ENCODE measurements at regions not wholly inside any gene's neighbourhood (a gene's known extent, or its start where the extent isn't known, plus 50 kb on each side); places are given as distances from the start of the nearest gene placed in this dataset.
"Not testable (repeated sequence)": the region's sequence is repeated elsewhere in the genome, so short reads cannot be mapped to it uniquely, and the experiment has no call there.

DNA sequence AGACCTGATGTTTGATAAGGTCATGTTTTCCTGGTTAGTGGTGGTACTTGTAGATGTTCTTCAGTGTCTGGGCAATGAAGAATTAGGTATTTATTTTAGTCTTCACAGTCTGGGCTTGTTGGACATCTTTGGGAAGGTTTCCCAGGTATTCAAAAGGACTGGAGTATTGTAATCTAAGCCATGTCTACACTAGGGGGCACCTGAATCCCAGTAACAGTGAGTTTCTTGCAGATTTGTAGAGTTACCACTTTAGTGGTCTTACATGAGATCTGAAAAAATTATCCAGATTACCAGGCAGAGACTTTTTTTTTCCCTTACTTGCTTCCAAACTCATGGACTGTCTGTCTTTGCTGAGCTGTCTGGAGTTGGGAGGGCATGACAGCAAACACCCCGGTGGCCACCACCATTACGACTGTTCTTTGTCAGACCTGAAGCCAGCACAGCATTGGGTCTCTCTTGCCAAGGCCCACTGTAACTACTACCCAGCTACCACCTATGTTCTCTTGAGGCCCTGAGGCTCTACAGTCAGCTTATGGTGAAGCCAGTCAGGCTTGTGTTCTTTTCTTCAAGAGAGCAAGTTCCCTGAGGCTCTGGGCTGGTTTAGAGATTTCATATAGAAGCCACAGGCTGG lies 820.7 kb upstream of the FBXO33 start:
- DNase-seq (ENCODE audit: low read depth): no peak

DNA sequence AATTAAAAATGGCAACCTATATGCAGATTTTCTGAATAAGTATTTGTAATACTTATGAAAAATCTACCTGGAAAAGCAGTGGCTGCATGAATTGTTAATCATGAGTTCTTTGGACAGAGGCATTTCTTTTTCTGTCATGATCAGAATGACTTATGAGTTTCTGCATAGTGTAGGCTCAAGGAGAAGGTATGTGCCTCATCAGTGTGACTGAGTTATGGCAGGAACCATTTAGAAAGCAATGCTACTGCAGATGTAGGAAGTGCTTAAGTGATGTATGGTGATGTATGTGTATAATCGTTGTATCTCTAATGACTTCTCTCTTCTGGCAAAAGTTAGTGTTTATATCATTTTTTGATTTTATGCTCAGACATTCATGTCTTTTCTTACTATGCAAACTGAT lies 816.4 kb upstream of the FBXO33 start:
- DNase-seq (ENCODE audit: low read depth): no peak

DNA sequence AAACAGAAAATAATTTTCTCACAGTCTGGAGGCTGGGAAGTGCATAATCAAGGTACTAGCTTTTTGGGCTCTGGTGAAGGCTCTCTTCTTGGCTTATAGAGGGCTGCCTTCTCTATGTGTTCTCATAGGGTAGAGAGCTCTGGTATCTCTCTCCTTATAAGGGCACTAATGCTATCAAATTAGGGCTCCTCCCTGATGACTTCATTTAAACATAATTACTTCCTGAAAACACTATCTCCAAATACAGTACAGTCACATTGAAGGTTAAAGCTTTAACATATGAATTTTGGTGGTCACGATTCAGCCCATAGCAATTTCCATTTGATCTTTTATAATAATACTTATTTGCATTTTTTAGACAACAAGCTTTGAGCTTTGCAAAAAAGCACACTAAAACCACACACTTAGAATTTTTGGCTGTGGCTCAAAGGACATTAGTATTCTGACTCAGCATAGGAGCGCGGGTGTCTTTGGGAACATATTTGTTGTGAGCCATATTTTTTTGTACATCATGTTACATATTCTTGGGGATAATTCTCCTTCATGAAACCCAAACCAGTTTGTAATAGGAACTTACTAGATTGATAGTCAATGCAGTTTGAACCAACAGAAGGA lies 808.1 kb upstream of the FBXO33 start:
- no peak for DNase-seq (ENCODE audit: low read depth)

DNA sequence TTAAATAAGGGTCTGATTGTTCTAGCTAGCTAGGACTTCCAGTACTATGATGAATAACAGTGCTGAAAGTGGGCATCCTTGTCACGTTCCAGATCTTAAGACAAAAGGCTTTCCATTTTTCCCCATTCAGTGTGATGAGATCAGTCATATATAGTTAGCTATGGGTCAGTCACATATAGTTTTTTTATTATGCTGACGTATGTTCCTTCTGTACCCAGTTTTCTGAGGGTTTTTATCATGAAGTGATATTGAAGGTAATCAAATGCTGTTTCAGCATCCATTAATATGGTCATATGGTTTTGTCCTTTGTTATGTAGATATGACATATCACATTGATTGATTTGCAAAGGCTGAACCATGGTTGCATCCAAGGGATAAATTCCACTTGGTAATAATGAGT lies 800.1 kb upstream of the FBXO33 start:
- DNase-seq (ENCODE audit: low read depth): no peak

DNA sequence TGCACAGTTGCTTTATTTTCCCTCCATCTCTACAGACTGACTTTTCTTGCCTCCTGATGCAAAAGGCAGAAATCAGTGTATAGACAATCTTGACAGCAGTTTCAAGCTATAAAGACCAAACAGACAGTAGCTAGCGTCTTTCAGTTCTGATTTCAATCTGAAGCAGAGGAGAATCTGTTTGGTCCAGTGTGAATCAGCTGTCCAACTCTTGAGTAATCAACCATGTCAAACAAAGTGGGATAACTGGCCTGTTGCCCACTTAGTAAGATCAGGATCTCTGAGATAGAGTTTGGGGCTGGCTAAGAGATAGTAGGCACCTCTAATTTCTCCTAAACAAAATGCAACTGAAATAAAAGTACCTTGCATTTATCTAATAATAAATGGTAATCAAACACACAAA lies 797.4 kb upstream of the FBXO33 start:
- no peak for DNase-seq (ENCODE audit: low read depth)

DNA sequence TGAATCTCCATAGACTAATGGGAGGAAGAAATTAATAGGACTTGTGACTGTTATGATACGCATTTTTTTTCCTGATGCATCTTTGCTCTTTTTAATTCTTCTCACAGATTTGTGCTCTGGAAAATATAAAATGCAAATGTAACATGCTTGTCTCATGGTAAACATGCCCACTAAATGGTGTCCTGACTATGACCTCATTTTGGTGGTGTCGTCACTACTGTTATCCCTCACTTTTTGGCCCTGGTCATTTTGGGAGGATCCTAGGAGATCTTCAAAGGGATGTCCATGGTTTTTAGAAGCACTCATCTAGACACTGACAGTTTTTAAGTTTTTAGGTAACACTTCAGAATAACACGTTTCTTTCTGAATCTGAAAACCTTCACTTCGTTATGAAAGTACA lies 790.8 kb upstream of the FBXO33 start:
- DNase-seq (ENCODE audit: low read depth): no peak

DNA sequence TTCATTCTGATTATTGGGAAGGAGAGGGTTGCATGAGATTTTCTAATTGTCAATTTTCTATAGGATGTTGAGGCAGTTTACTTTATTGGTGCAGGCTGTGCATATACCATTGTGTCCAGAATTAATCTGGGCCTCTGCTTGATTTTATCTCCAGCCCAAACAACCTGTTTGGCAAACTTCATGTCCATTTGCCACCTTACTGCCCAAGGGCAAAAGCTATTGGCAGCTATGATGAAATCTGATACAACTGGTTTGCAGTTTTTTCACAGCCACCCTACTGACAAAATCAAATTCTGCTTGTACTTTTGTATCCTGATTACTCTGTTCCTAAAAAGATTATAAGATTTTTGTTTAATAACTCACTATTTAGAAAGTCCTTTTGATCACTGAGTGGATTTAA lies 789.2 kb upstream of the FBXO33 start:
- no peak for DNase-seq (ENCODE audit: low read depth)

DNA sequence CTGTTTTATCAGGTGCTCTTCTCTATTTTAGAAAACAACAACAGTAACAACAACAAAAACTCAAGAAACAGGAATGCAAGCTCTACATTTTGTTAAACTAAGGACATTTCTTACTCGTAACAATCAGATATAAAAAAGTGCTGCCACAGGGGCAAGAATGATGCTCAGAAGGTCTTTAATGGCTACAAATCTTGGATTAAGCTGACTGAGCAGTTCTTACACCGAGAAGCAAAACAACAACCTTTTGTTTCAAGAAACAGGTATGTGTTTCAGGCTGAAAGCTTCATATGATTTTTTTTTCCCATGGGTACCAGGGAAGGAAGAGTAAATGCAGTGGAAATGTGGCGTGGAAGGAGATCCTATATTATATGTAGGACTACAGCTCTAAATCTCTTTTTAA lies 786.8 kb upstream of the FBXO33 start:
- DNase-seq (ENCODE audit: low read depth): no peak

DNA sequence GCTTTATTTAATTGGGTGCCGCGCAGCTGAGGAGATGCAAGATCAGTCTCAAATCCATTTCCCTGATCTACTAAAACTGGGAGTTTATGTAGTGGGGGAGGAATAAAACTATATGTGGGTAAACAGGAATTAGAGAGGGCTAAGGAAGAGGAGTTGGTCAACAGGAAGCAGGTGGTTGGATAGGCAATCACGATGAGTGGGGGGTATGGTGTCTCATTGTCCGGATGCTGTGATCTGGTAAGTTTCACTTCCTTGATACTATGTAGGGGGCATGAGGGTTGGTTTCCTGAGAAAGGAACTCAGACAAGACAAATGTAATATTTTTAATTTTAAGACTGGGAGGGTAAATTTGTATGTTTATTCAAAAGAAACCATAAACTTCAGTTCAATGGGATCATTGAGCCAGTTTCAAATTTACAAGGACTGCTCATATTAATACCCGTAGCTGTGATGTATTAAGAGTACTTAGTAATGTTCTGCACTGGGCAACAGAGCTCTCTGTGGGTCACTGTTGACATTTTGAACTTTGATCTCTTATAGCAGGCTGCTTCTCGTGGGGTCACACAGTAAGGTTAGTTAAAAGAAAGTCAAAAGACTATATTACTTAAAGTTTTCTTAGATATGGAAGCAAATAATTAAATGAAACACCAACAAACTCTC lies 786.2 kb upstream of the FBXO33 start:
- DNase-seq (ENCODE audit: low read depth): no peak

DNA sequence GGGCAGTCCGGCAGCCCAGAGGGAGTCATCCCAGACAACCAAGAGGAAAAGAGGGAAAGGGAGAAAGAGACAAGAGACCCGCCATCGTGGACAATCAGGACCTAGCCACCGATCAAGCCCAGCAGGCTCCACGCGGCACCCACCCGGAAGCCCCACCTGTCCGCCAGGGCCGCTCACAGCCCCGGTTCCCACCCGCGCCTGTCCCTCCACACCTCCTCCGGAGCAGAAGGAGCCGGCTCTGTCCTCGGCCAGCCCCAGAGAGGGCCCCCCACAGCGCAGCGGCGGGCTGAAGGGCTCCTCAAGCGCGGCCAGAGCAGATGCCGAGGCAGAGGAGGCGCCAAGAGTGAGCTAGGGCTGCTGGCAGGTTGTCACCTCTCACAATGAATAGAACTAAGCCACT lies 784.7 kb upstream of the FBXO33 start:
- DNase-seq (ENCODE audit: low read depth): no peak

DNA sequence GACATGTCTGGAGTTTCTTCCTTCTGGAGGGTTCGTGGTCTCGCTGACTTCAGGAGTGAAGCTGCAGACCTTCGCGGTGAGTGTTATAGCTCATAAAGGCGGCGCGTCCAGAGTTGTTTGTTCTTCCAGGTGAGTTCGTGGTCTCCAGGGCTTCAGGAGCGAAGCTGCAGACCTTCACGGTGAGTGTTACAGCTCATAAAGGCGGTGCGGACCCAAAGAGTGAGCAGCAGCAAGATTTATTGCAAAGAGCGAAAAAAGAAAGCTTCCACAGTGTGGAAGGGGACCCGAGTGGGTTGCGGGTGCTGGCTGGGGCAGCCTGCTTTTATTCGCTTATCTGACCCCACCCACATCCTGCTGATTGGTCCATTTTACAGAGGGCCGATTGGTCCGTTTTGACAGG lies 784.2 kb upstream of the FBXO33 start:
- not testable (repeated sequence) for DNase-seq (ENCODE audit: low read depth)

DNA sequence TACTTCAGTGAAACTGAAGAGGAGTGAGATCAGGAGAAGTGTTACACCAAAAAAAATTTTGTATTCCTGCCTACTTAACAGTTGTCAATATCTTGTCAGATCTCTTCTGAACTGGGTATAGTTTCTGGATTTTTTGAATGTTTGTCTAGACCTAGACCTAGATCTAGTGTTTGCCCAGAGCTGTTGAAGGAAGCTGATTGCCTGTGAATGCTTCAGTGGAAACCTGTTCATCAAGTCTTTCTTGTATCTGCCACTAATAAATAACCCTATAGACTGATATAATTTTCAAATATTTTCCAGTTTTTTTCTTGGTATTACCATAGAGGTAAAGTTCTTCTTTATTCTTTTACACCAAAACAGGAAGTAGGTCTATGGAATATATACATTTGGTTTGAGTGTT lies 781.5 kb upstream of the FBXO33 start:
- no peak for DNase-seq (ENCODE audit: low read depth)

DNA sequence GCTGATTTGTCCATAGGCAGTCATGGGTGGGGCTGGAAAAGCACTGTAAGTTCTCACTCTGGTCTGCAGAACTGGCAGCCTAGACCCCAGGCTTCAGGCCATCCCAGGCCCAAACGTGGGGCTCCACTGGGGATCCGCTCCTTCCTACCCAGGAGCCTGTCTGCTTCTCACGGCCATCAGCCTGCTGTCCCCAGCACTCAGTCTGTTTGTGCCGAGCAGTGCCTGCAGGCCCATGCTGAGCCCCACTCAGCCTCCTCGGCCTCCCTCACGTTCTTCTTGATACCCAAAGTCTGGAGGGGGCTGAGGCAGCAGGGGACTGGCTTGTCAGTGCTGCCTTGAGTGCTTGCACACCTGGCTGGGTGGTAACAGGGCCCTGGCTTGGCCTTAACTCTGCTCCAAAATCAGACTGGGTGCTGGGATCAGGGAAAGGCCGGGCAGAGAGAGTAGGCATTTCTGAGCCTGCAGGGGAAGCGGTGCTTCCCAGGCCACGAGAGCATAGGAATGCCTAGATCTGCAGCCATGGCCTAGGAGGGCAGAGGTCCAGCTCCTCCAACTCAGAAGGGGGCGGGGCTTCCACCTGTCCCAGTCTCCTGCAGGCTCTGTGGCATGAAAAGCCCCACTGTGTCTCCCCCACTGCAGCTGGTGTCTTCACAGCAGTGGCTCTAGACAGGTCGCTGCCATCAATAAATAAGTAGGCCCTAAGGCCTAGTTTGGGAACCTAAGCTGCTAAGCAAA lies 772.4 kb upstream of the FBXO33 start:
- DNase-seq (ENCODE audit: low read depth): no peak

DNA sequence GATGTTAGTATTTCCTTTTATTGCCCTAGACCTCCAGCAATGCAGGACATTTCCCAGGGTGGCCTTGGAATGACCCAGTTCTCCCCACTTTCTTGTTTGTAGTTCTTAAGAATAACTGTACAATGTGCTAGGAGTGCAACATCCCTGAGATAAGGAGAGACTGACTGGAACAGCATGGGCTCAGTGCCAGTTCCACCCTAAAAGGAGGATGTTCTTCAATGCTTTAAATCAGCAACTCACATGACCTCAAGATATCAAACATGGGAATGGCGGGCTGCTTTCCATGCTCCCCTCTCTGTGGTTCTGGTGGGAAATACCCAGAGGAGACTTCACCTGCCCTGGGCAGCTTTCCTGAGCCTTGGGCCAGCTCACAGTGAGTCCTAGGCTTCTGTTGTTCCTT lies 766.9 kb upstream of the FBXO33 start:
- DNase-seq (ENCODE audit: low read depth): no peak

DNA sequence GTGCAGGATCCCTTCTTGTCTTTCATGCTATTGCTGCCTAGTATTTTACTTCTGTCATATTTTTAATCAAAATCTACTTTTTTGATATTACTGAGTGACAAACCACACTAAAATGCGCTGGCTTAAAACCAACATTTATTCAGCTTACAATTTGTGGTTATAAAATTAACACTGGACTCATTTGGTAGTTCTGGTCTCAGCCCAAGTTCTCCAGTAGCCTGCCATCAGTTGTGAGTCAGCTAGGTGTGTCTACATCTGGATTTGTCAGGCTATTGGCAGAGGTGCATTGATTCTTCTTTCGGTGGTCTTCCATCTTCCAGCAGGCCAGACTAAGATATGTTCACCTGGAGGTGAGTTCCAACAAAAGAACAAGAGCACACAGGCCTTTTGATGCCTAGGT lies 765.1 kb upstream of the FBXO33 start:
- DNase-seq (ENCODE audit: low read depth): no peak

DNA sequence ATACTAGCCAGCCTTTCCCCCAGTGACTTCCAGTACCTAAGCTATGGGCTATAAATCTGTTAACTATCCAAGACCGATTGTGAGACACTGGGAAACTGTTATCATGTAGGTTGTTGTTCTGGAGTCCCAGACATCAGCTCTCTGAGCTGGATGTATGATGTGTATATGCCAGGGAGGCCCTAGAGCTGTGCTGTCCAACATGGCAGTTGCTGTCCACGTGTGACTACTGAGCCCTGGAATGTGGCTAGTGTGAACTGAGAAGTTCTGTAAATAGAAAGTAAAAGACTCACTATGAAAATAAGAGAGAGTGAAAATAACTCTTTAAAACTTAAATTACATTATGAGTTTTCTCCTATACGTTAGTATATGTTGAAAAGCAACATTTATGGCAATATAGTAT lies 755.8 kb upstream of the FBXO33 start:
- DNase-seq (ENCODE audit: low read depth): no peak

DNA sequence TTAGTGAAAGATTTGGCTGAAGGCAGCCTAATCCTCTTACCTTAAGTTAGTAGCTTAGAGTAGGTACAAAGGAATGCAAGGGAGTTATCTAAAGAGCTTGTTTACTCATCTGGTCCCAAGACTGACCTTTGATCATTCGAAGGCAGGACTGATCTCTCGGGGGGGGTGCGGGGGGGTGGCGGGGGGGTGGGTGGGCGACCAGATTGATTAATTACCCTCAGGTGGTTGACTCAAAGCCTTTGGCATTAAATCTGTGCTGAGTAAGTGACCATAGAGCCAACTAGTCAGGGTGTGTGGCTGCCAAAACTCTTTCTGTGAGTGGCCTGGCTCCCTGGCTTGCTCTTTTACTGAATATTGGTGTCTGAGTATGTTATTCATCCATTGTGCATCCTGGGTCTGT lies 731.9 kb upstream of the FBXO33 start:
- no peak for DNase-seq (ENCODE audit: low read depth)

DNA sequence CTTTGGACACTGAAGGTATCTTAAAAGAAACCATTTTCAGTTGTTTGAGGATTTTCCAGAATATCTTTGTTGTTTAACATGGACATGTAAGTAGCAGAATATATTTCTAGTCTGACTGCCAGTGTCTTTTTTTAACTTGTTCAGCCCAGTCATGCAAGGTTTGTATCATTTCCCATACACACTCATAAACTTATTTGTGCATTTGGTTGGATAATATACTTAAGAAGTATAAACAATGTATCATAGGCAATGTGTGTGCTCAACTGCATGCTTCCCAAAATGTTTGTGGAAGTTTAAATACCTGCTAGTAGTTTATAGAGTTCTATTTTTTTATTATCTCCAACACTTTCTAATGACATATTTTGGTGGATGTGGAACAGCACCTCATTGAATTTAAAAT lies 707.4 kb upstream of the FBXO33 start:
- DNase-seq (ENCODE audit: low read depth): no peak

DNA sequence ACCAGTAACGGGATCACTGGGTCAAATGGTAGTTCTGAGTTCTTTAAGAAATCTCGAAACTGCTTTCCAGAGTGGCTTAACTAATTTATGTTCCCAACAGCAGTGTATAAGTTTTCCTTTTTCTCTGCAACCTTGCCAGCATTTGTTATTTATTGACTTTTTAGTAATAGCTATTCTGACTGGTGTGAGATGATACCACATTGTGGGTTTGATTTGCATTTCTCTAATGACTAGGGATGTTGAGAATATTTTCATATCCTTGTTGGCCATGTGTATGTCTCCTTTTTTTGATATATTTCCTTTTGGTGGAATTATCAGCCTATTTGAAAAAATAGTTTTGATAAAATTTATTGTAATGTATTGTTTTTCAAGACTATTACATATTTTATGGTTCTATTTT lies 701.2 kb upstream of the FBXO33 start:
- DNase-seq (ENCODE audit: low read depth): no peak

DNA sequence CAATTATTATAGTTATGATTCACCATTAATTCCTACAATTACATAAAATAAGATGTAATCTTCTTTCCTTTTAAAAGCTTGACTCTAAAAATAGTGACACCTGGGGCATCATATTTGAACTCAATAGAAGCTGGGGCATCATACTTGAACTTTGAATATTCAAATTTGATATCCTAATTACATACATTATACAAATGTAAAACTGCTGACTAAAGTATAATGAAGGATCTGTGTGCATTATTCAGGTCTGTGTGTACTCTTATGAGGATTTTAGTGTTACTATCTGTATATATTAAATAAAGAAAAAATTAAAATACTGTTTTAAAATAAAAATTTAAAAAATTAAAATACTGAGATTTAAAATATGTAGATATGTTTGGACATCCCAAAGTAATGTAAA lies 696.9 kb upstream of the FBXO33 start:
- no peak for DNase-seq (ENCODE audit: low read depth)

DNA sequence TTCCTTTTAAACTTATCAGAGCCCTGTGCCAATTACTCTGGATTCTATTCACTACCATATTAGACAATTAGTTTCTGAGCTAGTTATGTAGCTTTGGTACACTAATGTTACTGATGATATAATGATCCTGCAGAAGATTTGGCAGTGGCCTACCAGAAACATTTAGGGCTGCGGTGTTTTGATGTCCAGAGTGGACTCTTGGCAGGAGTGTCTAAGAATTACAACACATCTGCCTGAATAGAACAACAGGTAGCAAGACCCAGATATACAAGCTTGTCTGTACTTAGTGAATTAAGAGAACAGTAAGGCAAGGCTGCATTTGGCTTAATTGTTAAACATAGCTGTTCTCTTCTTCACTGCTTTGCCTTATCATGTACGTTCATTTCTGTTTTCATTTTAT lies 691.6 kb upstream of the FBXO33 start:
- DNase-seq (ENCODE audit: low read depth): no peak

DNA sequence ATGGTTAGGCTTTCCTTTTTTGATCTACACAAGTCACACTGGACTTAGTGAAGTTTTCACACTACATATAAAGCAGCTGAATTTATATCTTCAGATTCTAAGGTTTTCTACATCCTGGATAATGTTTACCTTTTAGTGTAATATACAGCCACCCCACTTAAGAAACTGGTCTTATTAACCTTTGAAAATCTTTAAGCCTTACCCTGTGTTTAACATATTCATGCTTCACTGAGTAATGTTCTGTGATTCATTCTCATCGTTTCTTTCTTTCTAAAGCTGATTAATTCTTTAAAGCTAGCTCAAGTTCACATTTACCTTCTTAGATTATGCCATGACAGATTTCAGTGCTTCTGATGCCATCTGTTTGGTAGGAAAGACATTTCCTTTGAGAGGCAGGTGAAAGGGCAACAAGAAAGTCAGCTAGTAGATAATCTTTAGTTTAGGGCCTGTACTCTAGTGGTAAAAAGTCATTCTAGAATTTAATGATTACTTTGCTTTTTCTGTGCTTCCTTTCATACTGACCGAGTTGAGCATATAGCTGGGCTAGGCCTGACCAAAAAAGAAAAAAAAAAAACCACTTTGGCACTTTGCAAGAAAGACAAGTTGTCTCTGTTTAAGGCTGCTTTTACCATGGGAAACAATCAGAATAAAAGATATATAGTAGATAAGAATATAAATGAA lies 690.9 kb upstream of the FBXO33 start:
- DNase-seq (ENCODE audit: low read depth): no peak

DNA sequence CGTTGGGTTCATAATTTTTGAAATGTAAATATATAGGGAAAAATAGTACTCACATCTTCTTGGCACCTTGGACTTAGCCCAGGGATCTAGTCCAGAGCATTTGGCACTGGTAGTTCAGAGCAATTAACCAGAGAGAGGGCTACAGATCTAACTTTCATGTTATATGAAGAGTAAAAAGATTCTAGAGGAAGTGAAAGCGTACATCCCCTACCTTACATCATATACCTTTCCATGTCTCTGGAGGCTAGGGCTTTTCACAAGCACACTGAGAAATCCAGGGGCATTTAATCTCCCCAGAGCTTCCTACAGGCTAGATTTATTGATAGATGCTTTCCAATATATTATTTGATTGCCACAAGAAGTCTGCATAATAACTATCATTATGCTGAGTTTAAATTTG lies 687.5 kb upstream of the FBXO33 start:
- no peak for DNase-seq (ENCODE audit: low read depth)

Measured in fibroblast of the conjunctiva (primary cell).